HepG2 (cell line): ENCODE measurements at regions not wholly inside any gene's neighbourhood (a gene's known extent, or its start where the extent isn't known, plus 50 kb on each side); places are given as distances from the start of the nearest gene placed in this dataset.

Source experiments
- ASH2L ChIP-seq: fragments of 300-600, 200-600 bp; sonication (generic); IDR thresholded peaks from 2 replicates; pipeline ENCODE4 v1.7.0; 2017; ENCODE audit warnings: low read depth, mild to moderate bottlenecking, moderate library complexity, mixed read lengths, low read length; ENCODE audit not compliant: insufficient read length
- CBX2 ChIP-seq, 2 experiments: fragments of 200-600 bp in 1 of 2; sonication (generic); formaldehyde crosslinking in 1 of 2; IDR thresholded peaks; 2 replicates each; pipeline versions ENCODE4 v1.7.0 to v1.8.1; 2018 to 2022; ENCODE audit warnings: low read depth in 2 of 2, low read length in 1 of 2, mild to moderate bottlenecking in 1 of 2, missing genetic modification reagents in 1 of 2
- DMAP1 ChIP-seq: IDR thresholded peaks from 2 replicates; pipeline ENCODE4 v1.6.1; 2016
- MYC ChIP-seq: sonication (generic); formaldehyde crosslinking; IDR thresholded peaks from 2 replicates; pipeline ENCODE4 v1.9.0; 2021; ENCODE audit warnings: missing genetic modification reagents, borderline replicate concordance
- SIN3A ChIP-seq: IDR thresholded peaks from 2 replicates; pipeline ENCODE4 v1.6.1; 2011; ENCODE audit warnings: low read depth, mild to moderate bottlenecking, control low read depth, low read length, borderline replicate concordance
- THYN1 ChIP-seq: sonication (generic); formaldehyde crosslinking; IDR thresholded peaks from 2 replicates; pipeline ENCODE4 v1.8.1; 2023; ENCODE audit warnings: low read depth, mild to moderate bottlenecking, moderate library complexity, missing genetic modification reagents, borderline replicate concordance
- ZMYM2 ChIP-seq: sonication (generic); formaldehyde crosslinking; IDR thresholded peaks from 2 replicates; pipeline ENCODE4 v1.8.0; 2022; ENCODE audit warnings: mild to moderate bottlenecking, missing genetic modification reagents
- ZNF274 ChIP-seq: sonication (generic); formaldehyde crosslinking; IDR thresholded peaks from 2 replicates; pipeline ENCODE4 v1.5.1; 2020; ENCODE audit warnings: mild to moderate bottlenecking, missing genetic modification reagents
- ZNF318 ChIP-seq: sonication (generic); formaldehyde crosslinking; IDR thresholded peaks from 2 replicates; pipeline ENCODE4 v1.4.0; 2020; ENCODE audit warnings: mild to moderate bottlenecking, missing genetic modification reagents
- ZNF761 ChIP-seq: sonication (generic); formaldehyde crosslinking; conservative IDR thresholded peaks from 2 replicates; pipeline ENCODE4 v1.4.0; 2020; ENCODE audit warnings: mild to moderate bottlenecking, missing genetic modification reagents

GRCh38 chr19:30316560-30317106 lies 55.6 kb upstream of the ZNF536 start (continued):
- TF ChIP-seq ZNF761 (CRISPR knock-in tag): no peak
- no peak for TF ChIP-seq DMAP1 (CRISPR knock-in tag)
- no peak for TF ChIP-seq ASH2L
- TF ChIP-seq ZNF318 (CRISPR knock-in tag): no peak
- TF ChIP-seq THYN1: no peak
- no peak for TF ChIP-seq SIN3A
- TF ChIP-seq ZNF274 (CRISPR knock-in tag): no peak
- no peak for TF ChIP-seq MYC
- TF ChIP-seq ZMYM2 (CRISPR knock-in tag): no peak
- no peak for TF ChIP-seq CBX2 (IDR thresholded peaks at IDR 0.05; ENCODE audit: low read depth, low read length)
- no peak for TF ChIP-seq CBX2 (CRISPR knock-in tag; IDR thresholded peaks at IDR 0.05; ENCODE audit: low read depth)
